HEK293T (cell line): ENCODE measurements at regions not wholly inside any gene's neighbourhood (a gene's known extent, or its start where the extent isn't known, plus 50 kb on each side); places are given as distances from the start of the nearest gene placed in this dataset.

Experiments
- CTCF ChIA-PET: fragments of 350-600 bp; formaldehyde crosslinking; extraction: SDS; loops from one replicate; lab custom pipeline; 2021; ENCODE audit warnings: antibody characterized with exemption, inconsistent platforms; lab: Yijun Ruan, JAX
- POLR2A ChIA-PET: fragments of 350-600 bp; formaldehyde crosslinking; extraction: SDS; loops from one replicate; lab custom pipeline; 2020; ENCODE audit warnings: antibody characterized with exemption, inconsistent platforms; lab: Yijun Ruan, JAX
- DNase-seq: peaks from one replicate; pipeline ENCODE4 v3.0.0; 2012; ENCODE audit warnings: mixed read lengths; ENCODE audit errors: extremely low spot score
- ARNT ChIP-seq: fragments of 450-650 bp; IDR thresholded peaks from 2 replicates; pipeline ENCODE4 v1.6.1; 2017; ENCODE audit warnings: mild to moderate bottlenecking
- BHLHE40 ChIP-seq: fragments of 450-650 bp; IDR thresholded peaks from 2 replicates; pipeline ENCODE4 v1.6.1; 2016; ENCODE audit warnings: mild to moderate bottlenecking, moderate library complexity, borderline replicate concordance
- CTBP1 ChIP-seq: fragments of 450-650 bp; IDR thresholded peaks from 2 replicates; pipeline ENCODE4 v1.6.1; 2016; ENCODE audit warnings: borderline replicate concordance
- ELF4 ChIP-seq: fragments of 450-650 bp; IDR thresholded peaks from 2 replicates; pipeline ENCODE4 v1.6.1; 2017; ENCODE audit warnings: antibody characterized with exemption
- FOXA1 ChIP-seq: fragments of 450-650 bp; IDR thresholded peaks from 2 replicates; pipeline ENCODE4 v1.6.1; 2016; ENCODE audit warnings: mild to moderate bottlenecking
- FOXK2 ChIP-seq: fragments of 450-650 bp; IDR thresholded peaks from 2 replicates; pipeline ENCODE4 v1.6.1; 2016; ENCODE audit warnings: mild to moderate bottlenecking
- FOXM1 ChIP-seq: fragments of 450-650 bp; IDR thresholded peaks from 2 replicates; pipeline ENCODE4 v1.6.1; 2017; ENCODE audit warnings: mild to moderate bottlenecking, borderline replicate concordance
- HDGF ChIP-seq: fragments of 450-650 bp; IDR thresholded peaks from 2 replicates; pipeline ENCODE4 v1.6.1; 2017; ENCODE audit warnings: antibody characterized with exemption, borderline replicate concordance
- L3MBTL2 ChIP-seq: fragments of 450-650 bp; conservative IDR thresholded peaks from 2 replicates; pipeline ENCODE4 v1.6.1; 2016; ENCODE audit warnings: mild to moderate bottlenecking
- LEF1 ChIP-seq: fragments of 450-650 bp; IDR thresholded peaks from 2 replicates; pipeline ENCODE4 v1.6.1; 2017; ENCODE audit warnings: mild to moderate bottlenecking, borderline replicate concordance
- NFRKB ChIP-seq: fragments of 450-650 bp; IDR thresholded peaks from 2 replicates; pipeline ENCODE4 v1.6.1; 2016; ENCODE audit warnings: mild to moderate bottlenecking, moderate library complexity
- SP1 ChIP-seq: fragments of 450-650 bp; IDR thresholded peaks from 2 replicates; pipeline ENCODE4 v1.6.1; 2017
- SUZ12 ChIP-seq: fragments of 450-650 bp; IDR thresholded peaks from 2 replicates; pipeline ENCODE4 v1.6.1; 2016; ENCODE audit warnings: mild to moderate bottlenecking
- TARDBP ChIP-seq: fragments of 450-650 bp; IDR thresholded peaks from 2 replicates; pipeline ENCODE4 v1.6.1; 2016
- ZNF384 ChIP-seq: fragments of 450-650 bp; IDR thresholded peaks from 2 replicates; pipeline ENCODE4 v1.6.1; 2016
- TF ChIP-seq, protein P1 (sequence below): fragments of 450-650 bp; IDR thresholded peaks from 2 replicates; pipeline ENCODE4 v1.6.1; 2016

DNA sequence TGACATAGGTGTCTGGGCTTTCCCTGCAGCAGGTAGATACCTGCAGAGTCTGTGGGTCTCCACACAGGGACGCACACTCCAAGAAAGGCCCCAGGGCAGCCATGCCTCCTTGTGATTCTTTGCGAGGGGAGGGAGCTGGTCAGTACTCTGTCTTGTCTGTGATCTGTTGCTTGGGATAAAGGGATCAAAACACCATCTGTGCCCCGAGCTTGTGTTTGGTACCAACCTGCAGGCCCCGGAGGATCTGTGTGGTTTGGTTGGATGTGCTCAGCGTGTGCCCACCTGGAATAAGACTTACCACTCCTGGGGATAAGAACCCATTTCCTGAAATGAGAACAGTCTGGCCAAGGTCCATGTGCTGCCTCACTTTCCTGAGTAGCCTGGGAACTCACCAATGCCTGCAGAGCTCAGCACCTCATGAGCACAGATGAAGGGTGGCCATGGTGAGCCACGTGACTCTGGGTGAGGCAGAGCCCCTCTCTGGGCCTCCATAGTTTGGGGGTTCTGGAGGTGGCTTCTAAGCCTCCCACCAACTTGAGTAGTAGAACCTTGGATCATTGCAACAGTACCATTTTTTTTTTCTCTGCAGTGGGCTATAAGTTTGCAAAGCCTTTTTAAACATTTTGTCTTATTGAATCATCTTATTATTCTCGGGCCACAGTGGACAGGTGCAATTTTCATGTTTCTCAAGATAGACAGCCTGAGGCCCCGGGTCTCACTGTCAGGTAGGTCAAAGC, 134.8 kb downstream of the DDX1 start:
- ChIA-PET POLR2A (no interaction called here), CTCF (no interaction called here)
- no peak for DNase-seq
- TF ChIP-seq NFRKB (no peak), HDGF (no peak), ARNT (no peak), L3MBTL2 (no peak), FOXM1 (no peak), SP1 (no peak), FOXK2 (no peak), TARDBP (no peak), SUZ12 (no peak), ELF4 (no peak), LEF1 (no peak), FOXA1 (no peak), BHLHE40 (no peak), CTBP1 (no peak)

DNA sequence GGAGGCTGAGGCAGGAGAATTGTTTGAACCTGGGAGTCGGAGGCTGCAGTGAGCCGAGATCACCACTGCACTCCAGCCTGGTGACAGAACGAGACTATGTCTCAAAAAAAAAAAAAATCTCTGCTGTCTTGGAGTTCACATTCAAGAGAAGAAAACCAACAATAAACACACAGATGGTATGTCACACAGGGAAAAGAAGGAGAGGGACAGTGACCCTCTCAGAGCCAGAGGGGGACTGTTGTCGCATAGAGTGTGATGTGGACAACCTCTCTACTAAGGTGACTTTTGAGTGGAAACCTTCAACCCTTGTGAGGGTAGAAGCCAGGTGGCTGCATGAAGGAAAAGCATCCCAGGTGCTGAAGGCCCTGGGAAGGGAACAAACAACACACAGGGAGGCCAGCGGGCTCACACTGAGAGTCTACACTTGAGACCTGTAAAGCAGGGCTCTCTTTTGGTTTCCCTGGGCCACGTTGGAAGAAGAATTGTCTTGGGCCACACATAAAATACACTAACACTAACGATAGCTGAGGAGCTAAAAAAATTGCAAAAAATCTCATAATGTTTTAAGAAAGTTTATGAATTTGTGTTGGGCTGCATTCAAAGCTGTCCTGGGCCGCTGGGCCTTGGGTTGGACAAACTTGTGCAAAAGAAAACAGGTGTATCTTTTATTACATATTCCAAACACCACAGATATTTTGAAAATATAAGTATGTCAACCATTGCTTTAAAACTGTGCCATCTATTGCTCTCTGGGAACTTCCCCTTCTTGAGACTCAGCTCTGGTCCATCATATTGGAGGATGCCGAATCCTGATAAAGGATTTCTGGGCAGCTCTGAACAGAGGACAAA, 136.0 kb downstream of the DDX1 start:
- DNase-seq: no peak
- CTCF ChIA-PET: no interaction called here
- POLR2A ChIA-PET: no interaction called here
- TF ChIP-seq, protein P1, sequence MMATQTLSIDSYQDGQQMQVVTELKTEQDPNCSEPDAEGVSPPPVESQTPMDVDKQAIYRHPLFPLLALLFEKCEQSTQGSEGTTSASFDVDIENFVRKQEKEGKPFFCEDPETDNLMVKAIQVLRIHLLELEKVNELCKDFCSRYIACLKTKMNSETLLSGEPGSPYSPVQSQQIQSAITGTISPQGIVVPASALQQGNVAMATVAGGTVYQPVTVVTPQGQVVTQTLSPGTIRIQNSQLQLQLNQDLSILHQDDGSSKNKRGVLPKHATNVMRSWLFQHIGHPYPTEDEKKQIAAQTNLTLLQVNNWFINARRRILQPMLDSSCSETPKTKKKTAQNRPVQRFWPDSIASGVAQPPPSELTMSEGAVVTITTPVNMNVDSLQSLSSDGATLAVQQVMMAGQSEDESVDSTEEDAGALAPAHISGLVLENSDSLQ: no peak
- TF ChIP-seq FOXM1: no peak
- no peak for TF ChIP-seq ZNF384
- TF ChIP-seq LEF1: no peak
- TF ChIP-seq ELF4: no peak
- TF ChIP-seq TARDBP: no peak
- no peak for TF ChIP-seq L3MBTL2
- no peak for TF ChIP-seq BHLHE40
- no peak for TF ChIP-seq SP1
- TF ChIP-seq HDGF: no peak
- TF ChIP-seq ARNT: no peak
- no peak for TF ChIP-seq CTBP1
- no peak for TF ChIP-seq NFRKB
- TF ChIP-seq FOXA1: no peak
- TF ChIP-seq FOXK2: no peak

DNA sequence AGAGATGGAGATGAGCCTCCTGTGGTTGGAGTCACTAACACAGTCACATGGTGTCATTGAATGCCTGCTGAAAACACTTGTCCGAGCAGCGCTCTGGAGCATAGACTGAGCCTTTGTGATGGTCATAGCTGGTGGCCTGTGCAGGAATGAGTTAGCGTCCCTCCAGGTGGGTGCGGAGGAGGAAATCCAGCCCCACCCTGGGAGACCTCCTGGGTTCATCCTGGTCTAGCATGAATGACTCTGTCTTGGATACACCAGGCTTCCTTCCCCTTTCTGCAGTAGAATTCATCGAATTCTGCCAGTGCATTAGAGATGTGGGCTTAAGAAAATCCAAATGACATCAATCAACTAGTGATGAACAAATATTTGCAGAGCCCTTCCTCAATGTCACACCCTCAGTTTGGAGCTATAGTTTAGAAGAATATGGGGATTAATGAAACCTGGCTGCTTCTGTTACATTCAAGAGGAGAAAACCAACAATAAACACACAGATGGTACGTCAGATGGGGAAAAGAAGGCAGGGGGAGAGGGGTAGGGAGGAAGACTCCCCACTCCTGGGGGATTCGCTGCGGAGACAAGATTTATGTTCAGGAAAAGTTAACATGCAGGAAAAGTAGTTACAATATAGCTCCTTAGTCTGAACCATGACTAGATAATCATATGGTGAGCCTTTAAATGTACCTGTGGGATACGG, 136.7 kb downstream of the DDX1 start:
- CTCF ChIA-PET: no interaction called here
- TF ChIP-seq L3MBTL2 (no peak), ZNF384 (no peak), ARNT (no peak), FOXM1 (no peak), HDGF (no peak), SP1 (no peak), CTBP1 (no peak)
- TF ChIP-seq, protein P1: no peak
- DNase-seq: no peak
- POLR2A ChIA-PET: no interaction called here

DNA sequence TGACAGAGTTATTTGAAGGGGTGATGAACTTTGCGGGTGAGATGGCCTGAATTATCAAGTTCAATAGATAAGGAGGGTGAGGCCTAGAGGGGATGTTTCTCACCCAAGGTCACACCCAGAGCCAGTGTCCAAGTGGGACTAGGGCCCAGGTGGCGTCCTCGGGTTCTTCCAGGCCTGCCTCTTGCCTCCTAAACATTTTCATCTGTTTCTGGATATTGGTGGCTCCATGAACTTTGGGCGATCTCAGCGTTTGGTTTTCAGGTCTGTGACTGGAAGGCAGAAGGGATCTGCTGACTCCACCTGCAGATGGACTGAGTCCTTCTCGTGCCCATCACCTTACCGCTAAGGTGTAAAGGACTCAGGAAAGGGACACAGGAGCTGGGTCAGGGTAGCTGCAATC, 137.3 kb downstream of the DDX1 start:
- DNase-seq: no peak
- ChIA-PET POLR2A (no interaction called here), CTCF (no interaction called here)
- TF ChIP-seq SP1: no peak
- TF ChIP-seq CTBP1: no peak
- no peak for TF ChIP-seq FOXA1
- TF ChIP-seq LEF1: no peak
- no peak for TF ChIP-seq ELF4
- no peak for TF ChIP-seq NFRKB
- no peak for TF ChIP-seq ARNT
- no peak for TF ChIP-seq FOXK2
- TF ChIP-seq L3MBTL2: no peak
- TF ChIP-seq, protein P1: no peak
- no peak for TF ChIP-seq BHLHE40
- TF ChIP-seq SUZ12: no peak
- TF ChIP-seq TARDBP: no peak
- no peak for TF ChIP-seq FOXM1
- no peak for TF ChIP-seq HDGF
- no peak for TF ChIP-seq ZNF384
